ENCODE measurements at regions not wholly inside any gene's neighbourhood (a gene's known extent, or its start where the extent isn't known, plus 50 kb on each side); places are given as distances from the start of the nearest gene placed in this dataset.

- H3K36me3 ChIP-seq = no peaks in the 10 kb centered on the region
- no peaks in the 10 kb centered on the region for H3K9me3 ChIP-seq
- no peak overlapping the region for H3K27ac ChIP-seq
- TF ChIP-seq CTCF (IDR thresholded peaks at IDR 0.05) = no peak
- no peaks in the 10 kb centered on the region for H3K4me1 ChIP-seq (ENCODE audit: control insufficient read depth in 1 of 2, insufficient read depth in 1 of 2, low read depth in 1 of 2, low read length in 1 of 2)
- H3K4me3 ChIP-seq (ENCODE audit: low read depth in 1 of 2, low read length in 1 of 2) = no peak overlapping the region
- H3K27me3 ChIP-seq = no peaks in the 10 kb centered on the region
Measured at GRCh38 chr5:175082346-175082745, 358.0 kb downstream of the MSX2 start.

GRCh38 chr5:175079707-175080106, 355.3 kb downstream of the MSX2 start:
- no peak for TF ChIP-seq CTCF (IDR thresholded peaks at IDR 0.05)
- no peaks in the 10 kb centered on the region for H3K27me3 ChIP-seq
- no peaks in the 10 kb centered on the region for H3K4me1 ChIP-seq (ENCODE audit: control insufficient read depth in 1 of 2, insufficient read depth in 1 of 2, low read depth in 1 of 2, low read length in 1 of 2)
- no peak overlapping the region for H3K4me3 ChIP-seq (ENCODE audit: low read depth in 1 of 2, low read length in 1 of 2)
- no peaks in the 10 kb centered on the region for H3K9me3 ChIP-seq
- no peaks in the 10 kb centered on the region for H3K36me3 ChIP-seq
- no peak overlapping the region for H3K27ac ChIP-seq

- no peaks in the 10 kb centered on the region for H3K4me1 ChIP-seq (ENCODE audit: control insufficient read depth in 1 of 2, insufficient read depth in 1 of 2, low read depth in 1 of 2, low read length in 1 of 2)
- no peak overlapping the region for H3K27ac ChIP-seq
- no peak overlapping the region for H3K4me3 ChIP-seq (ENCODE audit: low read depth in 1 of 2, low read length in 1 of 2)
- TF ChIP-seq CTCF (IDR thresholded peaks at IDR 0.05) = no peak
- no peaks in the 10 kb centered on the region for H3K27me3 ChIP-seq
- no peaks in the 10 kb centered on the region for H3K36me3 ChIP-seq
- H3K9me3 ChIP-seq = no peaks in the 10 kb centered on the region
Measured at GRCh38 chr5:175070283-175070682, 345.9 kb downstream of the MSX2 start.

- Histone ChIP-seq H3K27ac (no peak overlapping the region), H3K4me3 (ENCODE audit: low read depth in 1 of 2, low read length in 1 of 2) (no peak overlapping the region)
Measured at GRCh38 chr5:175060257-175060656, 335.9 kb downstream of the MSX2 start.

GRCh38 chr5:175059687-175060211, 335.4 kb downstream of the MSX2 start:
- no peaks in the 10 kb centered on the region for H3K36me3 ChIP-seq
- H3K9me3 ChIP-seq = no peaks in the 10 kb centered on the region
- TF ChIP-seq CTCF (IDR thresholded peaks at IDR 0.05) = no peak
- peaks cover 38% of the 10 kb centered on the region for H3K27me3 ChIP-seq
- H3K4me1 ChIP-seq (ENCODE audit: control insufficient read depth in 1 of 2, insufficient read depth in 1 of 2, low read depth in 1 of 2, low read length in 1 of 2) = no peaks in the 10 kb centered on the region
- no peak overlapping the region for H3K4me3 ChIP-seq (ENCODE audit: low read depth in 1 of 2, low read length in 1 of 2)
- no peak overlapping the region for H3K27ac ChIP-seq

More at GRCh38 chr5:175060257-175060656, 335.9 kb downstream of the MSX2 start:
- Histone ChIP-seq H3K27me3 (peaks cover 38% of the 10 kb centered on the region), H3K9me3 (no peaks in the 10 kb centered on the region), H3K36me3 (no peaks in the 10 kb centered on the region), H3K4me1 (ENCODE audit: control insufficient read depth in 1 of 2, insufficient read depth in 1 of 2, low read depth in 1 of 2, low read length in 1 of 2) (no peaks in the 10 kb centered on the region)
- no peak for TF ChIP-seq CTCF (IDR thresholded peaks at IDR 0.05)

GRCh38 chr5:175056831-175057230, 332.4 kb downstream of the MSX2 start:
- Histone ChIP-seq H3K4me1 (ENCODE audit: control insufficient read depth in 1 of 2, insufficient read depth in 1 of 2, low read depth in 1 of 2, low read length in 1 of 2) (no peaks in the 10 kb centered on the region), H3K27ac (no peak overlapping the region), H3K4me3 (ENCODE audit: low read depth in 1 of 2, low read length in 1 of 2) (no peak overlapping the region), H3K27me3 (peaks cover 38% of the 10 kb centered on the region), H3K36me3 (no peaks in the 10 kb centered on the region), H3K9me3 (no peaks in the 10 kb centered on the region)
- no peak for TF ChIP-seq CTCF (IDR thresholded peaks at IDR 0.05)
